Activated naive CD4-positive, alpha-beta T cell treated with anti-CD3 and anti-CD28 coated beads for 36 hours (primary cell): ENCODE measurements at regions not wholly inside any gene's neighbourhood (a gene's known extent, or its start where the extent isn't known, plus 50 kb on each side); places are given as distances from the start of the nearest gene placed in this dataset.

Source experiments
- CTCF ChIA-PET: fragments of 350-600 bp; sonication (Branson Sonifier 250); formaldehyde crosslinking; loops from one replicate; lab custom pipeline; 2021; ENCODE audit warnings: antibody characterized with exemption; lab: Charles Lee
- DNase-seq: peaks from one replicate; pipeline ENCODE4 v3.0.0-alpha.2; 2020
- H3K27ac Mint-ChIP-seq: one replicate; pipeline ENCODE4 v1.8.0; 2021; ENCODE audit warnings: mild to moderate bottlenecking, mixed read lengths
- H3K27me3 Mint-ChIP-seq: one replicate; pipeline ENCODE4 v1.8.0; 2021; ENCODE audit warnings: low read depth, mixed read lengths
- H3K36me3 Mint-ChIP-seq: one replicate; pipeline ENCODE4 v1.8.0; 2021; ENCODE audit warnings: low read depth, mixed read lengths
- H3K4me1 Mint-ChIP-seq: one replicate; pipeline ENCODE4 v1.8.0; 2021; ENCODE audit warnings: low read depth, mixed read lengths
- H3K4me3 Mint-ChIP-seq: one replicate; pipeline ENCODE4 v1.8.0; 2021; ENCODE audit warnings: mild to moderate bottlenecking, moderate library complexity, mixed read lengths
- H3K9me3 Mint-ChIP-seq: one replicate; pipeline ENCODE4 v1.8.0; 2021; ENCODE audit warnings: mixed read lengths
- intact Hi-C: fragments of 100-400 bp; cut with micrococcal nuclease; formaldehyde crosslinking; loops from one replicate; pipeline ENCODE4 v1.15.1; 2023

DNA sequence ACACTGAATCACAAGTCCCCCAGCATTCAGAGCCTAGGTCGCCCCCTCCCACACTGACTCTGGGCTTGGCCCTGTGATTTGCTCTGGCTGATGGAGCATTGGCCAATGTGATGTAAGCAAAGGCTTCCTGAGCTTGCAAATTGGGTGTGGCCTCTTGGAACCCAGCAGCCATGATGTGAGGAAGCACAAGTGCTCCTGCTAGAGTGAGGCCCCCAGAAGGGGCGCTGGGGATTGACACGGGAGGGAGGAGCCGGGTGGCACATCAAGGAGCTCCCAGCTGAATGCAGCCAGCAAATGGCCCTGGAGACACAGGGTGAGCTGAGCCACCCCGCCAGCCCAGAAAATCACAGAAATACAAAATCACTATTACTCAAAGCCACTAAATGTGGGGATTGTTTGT, 308.5 kb downstream of the C16orf95 start:
- DNase-seq = no peak
- Mint-ChIP-seq H3K27me3 (no peaks in the 10 kb centered on the region), H3K36me3 (no peaks in the 10 kb centered on the region), H3K4me3 (no peak overlapping the region), H3K9me3 (peaks cover 2% of the 10 kb centered on the region), H3K27ac (no peak overlapping the region), H3K4me1 (no peaks in the 10 kb centered on the region)
- CTCF ChIA-PET = no interaction called here
- intact Hi-C loops = no loop called here

DNA sequence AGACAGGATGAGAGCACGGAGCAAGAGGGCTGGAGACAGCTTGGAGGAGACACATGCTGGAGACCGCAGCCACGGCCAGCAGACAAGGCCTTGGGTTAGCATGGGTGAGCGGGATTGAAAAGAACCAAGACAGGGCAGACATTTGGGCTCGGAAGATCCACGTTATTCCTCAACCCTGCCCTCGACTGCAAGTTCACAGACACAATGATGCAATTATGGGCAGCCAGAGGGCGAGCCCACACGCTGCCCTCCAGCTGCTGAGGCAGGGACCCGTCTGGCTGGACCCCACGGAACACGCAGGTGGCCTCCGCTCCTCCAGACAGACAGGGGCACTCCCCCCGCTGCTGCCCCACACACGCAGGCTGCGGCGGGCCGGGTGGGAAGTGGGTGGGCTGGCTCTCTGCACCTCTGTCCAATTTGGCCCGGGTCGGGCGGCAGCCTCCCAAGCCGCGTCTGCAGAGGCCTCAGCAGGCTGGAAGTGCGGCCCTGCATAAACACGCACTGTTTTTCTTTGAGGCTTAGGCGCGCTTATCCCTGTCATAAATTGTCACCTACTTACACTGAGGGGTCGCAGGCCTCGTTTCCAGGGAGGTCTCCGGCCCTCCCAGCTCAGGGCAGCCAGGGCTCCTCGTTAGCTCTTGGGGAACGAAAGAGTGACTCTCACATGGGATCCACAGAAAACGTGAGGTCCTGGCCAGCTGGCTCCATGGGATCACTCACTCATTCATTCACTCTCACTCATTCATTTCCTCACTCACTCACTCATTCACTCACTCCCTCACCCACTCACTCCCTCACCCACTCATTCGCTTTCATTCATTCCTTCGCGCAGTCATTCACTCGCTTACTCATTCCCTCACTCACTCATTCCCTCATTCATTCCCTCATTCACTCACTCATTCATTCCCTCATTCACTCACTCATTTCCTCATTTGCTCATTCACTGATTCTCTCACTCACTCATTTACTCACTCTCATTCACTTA, 303.9 kb downstream of the C16orf95 start:
- Mint-ChIP-seq H3K4me1 (no peaks in the 10 kb centered on the region), H3K27ac (no peak overlapping the region), H3K27me3 (peaks cover 19% of the 10 kb centered on the region), H3K36me3 (no peaks in the 10 kb centered on the region), H3K9me3 (no peaks in the 10 kb centered on the region), H3K4me3 (no peak overlapping the region)
- intact Hi-C loops = no loop called here
- DNase-seq = no peak
- CTCF ChIA-PET = no interaction called here

DNA sequence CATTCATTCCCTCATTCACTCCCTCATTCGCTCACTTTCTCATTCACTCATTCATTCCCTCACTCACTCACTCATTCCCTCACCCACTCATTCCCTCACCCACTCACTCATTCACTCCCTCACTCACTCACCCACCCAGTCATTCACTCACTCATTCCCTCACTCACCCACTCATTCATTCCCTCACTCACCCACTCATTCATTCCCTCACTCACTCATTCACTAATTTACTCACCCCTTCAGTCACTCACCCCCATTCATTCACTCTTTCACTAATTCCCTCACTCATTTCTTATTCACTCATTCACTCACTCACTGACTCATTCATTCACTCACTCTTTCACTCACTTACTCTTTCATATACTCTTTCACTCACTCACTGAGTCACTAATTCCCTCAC, 303.1 kb downstream of the C16orf95 start:
- CTCF ChIA-PET = no interaction called here
- no peak overlapping the region for H3K27ac Mint-ChIP-seq
- no peaks in the 10 kb centered on the region for H3K4me1 Mint-ChIP-seq
- DNase-seq = no peak
- no peaks in the 10 kb centered on the region for H3K36me3 Mint-ChIP-seq
- H3K4me3 Mint-ChIP-seq = no peak overlapping the region
- intact Hi-C loops = no loop called here
- H3K27me3 Mint-ChIP-seq = peaks cover 23% of the 10 kb centered on the region
- no peaks in the 10 kb centered on the region for H3K9me3 Mint-ChIP-seq

DNA sequence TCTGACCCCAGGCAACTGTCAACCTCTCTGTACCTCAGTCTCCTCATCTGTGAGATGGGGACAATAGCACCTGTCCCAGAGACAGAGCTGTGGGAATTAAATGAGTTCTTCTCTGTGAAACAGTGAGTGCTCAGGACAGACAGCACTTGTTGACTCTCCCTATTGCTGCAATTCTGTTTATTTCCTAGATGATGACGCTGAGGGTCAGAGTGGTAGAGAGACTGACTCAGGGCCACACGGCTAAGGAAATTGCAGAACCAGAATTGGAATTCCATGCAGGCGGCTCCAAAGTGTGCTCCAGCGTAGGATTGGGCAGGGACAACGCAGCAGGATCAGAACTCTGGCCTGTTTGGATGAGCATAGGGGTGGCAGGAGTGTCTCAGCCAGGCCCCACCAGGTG, 302.2 kb downstream of the C16orf95 start:
- CTCF ChIA-PET = no interaction called here
- no peak overlapping the region for H3K27ac Mint-ChIP-seq
- H3K27me3 Mint-ChIP-seq = peaks cover 23% of the 10 kb centered on the region
- H3K4me3 Mint-ChIP-seq = no peak overlapping the region
- intact Hi-C loops = no loop called here
- H3K36me3 Mint-ChIP-seq = no peaks in the 10 kb centered on the region
- no peaks in the 10 kb centered on the region for H3K4me1 Mint-ChIP-seq
- H3K9me3 Mint-ChIP-seq = no peaks in the 10 kb centered on the region
- DNase-seq = no peak

DNA sequence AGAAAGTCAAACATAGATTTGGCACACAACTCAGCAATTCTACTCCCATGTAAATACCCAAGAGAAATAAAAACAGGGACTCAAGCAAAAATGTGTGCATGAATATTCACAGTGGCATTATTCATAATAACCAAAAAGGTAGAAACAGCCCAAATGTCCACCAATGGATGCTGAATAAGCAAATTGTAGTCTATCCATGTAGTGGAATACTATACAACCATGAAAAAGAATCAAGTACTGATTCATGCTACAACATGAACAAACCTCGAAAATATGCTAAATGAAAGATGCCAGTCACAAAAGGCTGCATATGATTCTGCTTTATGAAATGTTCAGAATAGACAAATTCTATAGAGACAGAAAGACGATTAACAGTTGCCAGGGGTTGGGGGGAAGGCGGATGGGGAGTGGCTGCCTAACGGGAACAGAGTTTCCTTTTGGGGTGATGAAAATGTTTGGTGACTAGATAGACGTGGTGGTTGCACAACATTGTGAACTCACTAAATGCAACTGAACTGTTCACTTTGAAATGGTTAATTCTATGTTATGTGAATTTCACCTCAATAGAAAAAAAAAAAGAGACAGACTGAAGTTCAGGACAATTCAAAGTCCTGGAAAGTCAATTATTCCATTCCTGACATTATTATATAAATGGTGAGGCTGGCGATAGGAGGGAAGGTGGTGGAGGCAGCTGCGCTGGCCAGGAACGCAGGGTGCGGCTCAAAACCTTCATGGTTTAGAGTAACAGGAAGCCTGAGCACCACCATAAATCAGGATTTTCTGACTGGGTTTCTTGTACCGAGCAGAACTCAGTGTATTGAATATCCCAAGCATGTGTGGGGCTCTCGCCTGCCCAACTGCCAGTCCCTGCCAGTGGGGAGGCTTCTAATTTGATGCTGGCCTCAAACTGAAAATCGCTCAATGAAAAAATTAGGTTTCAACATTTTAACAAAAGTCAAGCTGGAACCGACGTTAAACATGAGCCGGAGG, 300.9 kb downstream of the C16orf95 start:
- Mint-ChIP-seq H3K4me1 (no peaks in the 10 kb centered on the region), H3K27ac (no peak overlapping the region), H3K36me3 (no peaks in the 10 kb centered on the region), H3K4me3 (no peak overlapping the region), H3K27me3 (peaks cover 32% of the 10 kb centered on the region), H3K9me3 (no peaks in the 10 kb centered on the region)
- intact Hi-C loops = no loop called here
- CTCF ChIA-PET = no interaction called here
- DNase-seq = no peak

DNA sequence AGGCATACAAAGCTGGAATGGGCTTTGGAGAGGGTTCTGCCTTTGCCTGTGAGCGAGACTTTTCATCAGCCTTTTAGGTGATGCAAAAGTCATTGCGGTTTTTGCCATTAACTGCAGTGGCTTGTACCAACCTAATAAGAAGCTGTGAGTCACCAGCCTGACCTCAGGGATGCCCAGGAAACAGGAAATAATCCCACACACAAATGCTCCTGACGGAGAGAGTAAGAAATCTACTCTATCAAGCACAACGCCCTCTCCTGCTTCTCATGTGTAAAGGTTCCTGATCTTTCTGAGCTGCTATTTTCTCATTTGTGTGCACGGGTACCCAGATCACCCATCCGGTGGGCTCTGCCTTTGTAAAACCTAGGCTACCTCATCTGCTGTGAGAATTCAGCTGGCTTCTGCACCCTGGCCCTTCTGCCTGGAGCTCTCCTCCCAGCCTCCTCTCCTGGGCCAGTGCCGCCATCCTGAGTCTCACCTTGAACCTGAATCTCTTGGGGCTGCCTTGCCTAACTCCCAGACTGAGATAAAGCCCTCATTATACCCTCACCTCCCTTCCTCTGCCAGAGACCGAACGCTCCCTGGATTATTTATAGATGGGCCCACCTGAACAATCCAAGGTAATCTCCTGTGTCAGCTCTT, 299.7 kb downstream of the C16orf95 start:
- Mint-ChIP-seq H3K9me3 (no peaks in the 10 kb centered on the region), H3K4me1 (no peaks in the 10 kb centered on the region)
- DNase-seq = no peak

DNA sequence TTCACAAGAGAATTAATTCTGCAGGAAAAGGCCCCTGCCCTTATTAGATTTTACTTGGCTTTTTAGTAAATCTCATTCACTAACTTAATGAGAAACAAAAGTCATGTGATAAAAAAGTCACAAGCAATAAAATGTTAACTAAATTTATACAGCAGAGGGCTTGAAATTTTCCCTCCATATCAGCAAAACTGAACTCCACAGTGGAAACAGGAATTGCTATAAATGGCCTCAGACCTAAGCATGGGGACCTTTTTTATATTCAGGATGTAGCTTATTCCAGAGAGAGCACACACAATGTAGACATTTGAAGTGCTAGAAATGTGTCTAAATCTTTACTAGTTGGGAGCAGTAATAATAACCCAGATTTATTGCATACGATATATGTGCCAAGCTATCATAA, 291.5 kb downstream of the C16orf95 start:
- intact Hi-C loops = no loop called here
- no peak for DNase-seq
- Mint-ChIP-seq H3K36me3 (no peaks in the 10 kb centered on the region), H3K27me3 (peaks cover 5% of the 10 kb centered on the region), H3K27ac (no peak overlapping the region), H3K9me3 (peaks cover 4% of the 10 kb centered on the region), H3K4me3 (no peak overlapping the region), H3K4me1 (no peaks in the 10 kb centered on the region)
- CTCF ChIA-PET = no interaction called here

More for the DNA sequence above, 299.7 kb downstream of the C16orf95 start:
- no peaks in the 10 kb centered on the region for H3K36me3 Mint-ChIP-seq
- H3K4me3 Mint-ChIP-seq = no peak overlapping the region
- CTCF ChIA-PET = no interaction called here
- no peak overlapping the region for H3K27ac Mint-ChIP-seq
- intact Hi-C loops = no loop called here
- H3K27me3 Mint-ChIP-seq = peaks cover 32% of the 10 kb centered on the region

DNA sequence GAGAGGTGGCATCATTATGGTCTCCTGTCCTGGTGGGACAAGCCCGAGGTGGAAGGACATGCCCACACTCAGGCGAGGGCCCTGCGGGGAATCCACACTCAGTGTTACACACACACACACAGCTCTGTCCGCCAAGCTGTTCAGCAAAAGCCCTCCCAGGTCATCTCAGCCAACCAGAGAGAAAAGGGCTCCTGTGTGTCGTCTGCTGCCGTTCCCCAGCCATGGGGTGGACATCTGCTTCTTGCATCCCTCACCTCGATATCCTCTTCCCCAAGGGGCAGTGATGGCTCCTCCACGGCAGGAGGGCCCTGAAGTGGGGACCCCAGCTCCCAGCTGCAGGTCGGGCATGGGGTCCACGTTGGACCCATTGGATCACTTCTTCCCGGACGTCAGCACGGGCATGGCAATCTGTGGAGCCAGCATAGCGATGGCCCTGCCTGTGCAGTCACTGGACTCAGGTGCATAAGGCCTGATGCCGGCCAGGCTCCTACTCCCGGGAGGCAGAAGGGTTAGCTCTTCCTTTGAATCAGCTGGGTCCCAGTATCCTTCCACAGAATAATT, 290.1 kb downstream of the C16orf95 start:
- Mint-ChIP-seq H3K27me3 (no peaks in the 10 kb centered on the region), H3K4me3 (no peak overlapping the region), H3K4me1 (no peaks in the 10 kb centered on the region), H3K9me3 (peaks cover 4% of the 10 kb centered on the region), H3K36me3 (no peaks in the 10 kb centered on the region), H3K27ac (no peak overlapping the region)
- CTCF ChIA-PET = no interaction called here
- DNase-seq = no peak
- intact Hi-C loops = no loop called here

DNA sequence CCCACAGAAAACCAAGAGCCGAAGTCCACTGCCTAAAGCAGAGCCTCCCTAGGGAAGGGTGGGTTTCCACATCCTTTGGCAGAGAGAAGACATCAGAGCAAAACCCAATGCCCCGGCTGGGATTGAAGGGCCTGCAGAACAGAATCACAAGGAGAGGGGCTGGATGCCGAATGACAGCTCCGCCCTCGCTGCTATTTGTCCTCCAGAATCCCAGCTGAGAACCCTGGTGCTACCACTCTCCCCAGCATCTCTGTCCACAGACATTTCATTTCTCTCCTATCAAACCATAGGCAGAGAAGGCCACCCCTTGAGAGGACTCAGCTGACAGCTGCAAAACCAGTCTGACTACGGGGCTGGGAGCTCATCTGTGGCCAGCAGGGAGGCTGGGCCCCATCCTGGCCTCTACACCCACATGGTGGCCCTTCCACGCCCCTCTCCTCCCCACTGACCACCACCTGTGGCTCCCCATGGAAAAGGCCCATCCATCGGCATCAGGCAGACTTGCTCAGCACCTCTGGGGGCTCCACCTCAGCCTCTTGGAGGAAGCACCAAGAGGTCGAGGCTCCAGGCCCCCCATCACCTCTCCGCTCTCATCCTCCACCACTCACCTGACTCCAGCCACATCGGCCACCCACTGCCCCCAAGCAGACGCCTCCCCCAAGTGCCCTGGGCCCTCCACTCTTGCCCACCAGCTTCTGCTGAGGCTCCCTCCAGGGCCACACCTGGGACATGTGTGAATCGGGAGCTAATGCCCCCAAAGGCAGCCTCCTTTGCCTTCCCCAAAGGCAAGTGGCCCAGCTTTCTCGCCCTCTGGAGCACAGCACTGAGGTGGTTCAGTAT, 288.5 kb downstream of the C16orf95 start:
- no peak for DNase-seq
- H3K27ac Mint-ChIP-seq = no peak overlapping the region
- no peaks in the 10 kb centered on the region for H3K4me1 Mint-ChIP-seq
- no peak overlapping the region for H3K4me3 Mint-ChIP-seq
- CTCF ChIA-PET = no interaction called here
- no peaks in the 10 kb centered on the region for H3K36me3 Mint-ChIP-seq
- intact Hi-C loops = no loop called here
- H3K9me3 Mint-ChIP-seq = peaks cover 4% of the 10 kb centered on the region
- H3K27me3 Mint-ChIP-seq = no peaks in the 10 kb centered on the region

DNA sequence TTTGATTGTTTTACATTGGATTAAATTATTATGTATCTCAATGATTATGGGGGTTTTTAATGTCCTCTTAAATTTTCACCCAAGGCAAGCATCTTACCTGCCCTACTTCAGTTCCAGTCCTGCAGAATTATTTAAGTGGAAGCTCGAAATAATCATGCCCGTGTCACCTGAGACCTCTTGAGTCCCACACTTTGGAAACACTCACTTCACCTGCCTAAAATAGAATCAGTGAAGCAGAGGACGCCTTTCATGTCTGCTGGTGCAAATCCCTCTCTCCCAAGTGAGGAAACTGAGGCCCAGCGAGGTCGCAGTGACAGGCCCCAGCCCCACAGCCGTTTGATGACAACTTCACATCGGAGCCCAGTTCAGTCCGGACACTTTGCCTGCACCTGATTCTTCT, 284.6 kb downstream of the C16orf95 start:
- peaks cover 4% of the 10 kb centered on the region for H3K9me3 Mint-ChIP-seq
- no peaks in the 10 kb centered on the region for H3K4me1 Mint-ChIP-seq
- H3K27ac Mint-ChIP-seq = no peak overlapping the region
- CTCF ChIA-PET = no interaction called here
- intact Hi-C loops = no loop called here
- no peaks in the 10 kb centered on the region for H3K27me3 Mint-ChIP-seq
- no peak overlapping the region for H3K4me3 Mint-ChIP-seq
- no peaks in the 10 kb centered on the region for H3K36me3 Mint-ChIP-seq
- no peak for DNase-seq

DNA sequence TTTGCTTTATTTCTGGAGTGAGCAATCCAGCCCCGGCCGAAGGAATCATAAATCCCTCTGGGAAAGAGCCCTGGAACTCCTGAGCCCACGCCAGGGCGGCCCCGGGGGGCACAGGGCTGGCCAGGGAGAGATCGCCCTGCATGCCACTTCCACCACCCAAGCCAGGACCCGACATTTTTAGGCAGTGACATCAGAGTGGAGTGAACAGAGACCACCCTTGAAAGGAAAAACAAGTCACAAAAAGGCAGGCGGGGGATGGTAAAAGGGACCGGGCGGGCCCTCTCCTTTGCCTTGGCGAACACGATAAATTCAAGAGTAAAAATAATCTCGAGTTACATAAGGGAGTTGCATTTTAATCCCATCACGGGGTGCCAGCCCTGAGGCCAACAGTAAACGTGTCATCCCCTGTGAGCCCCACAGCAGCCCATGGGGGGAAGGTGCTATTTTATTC, 284.1 kb downstream of the C16orf95 start:
- CTCF ChIA-PET = no interaction called here
- intact Hi-C loops = no loop called here
- Mint-ChIP-seq H3K27me3 (no peaks in the 10 kb centered on the region), H3K4me1 (no peaks in the 10 kb centered on the region), H3K4me3 (no peak overlapping the region), H3K9me3 (peaks cover 4% of the 10 kb centered on the region), H3K27ac (no peak overlapping the region), H3K36me3 (no peaks in the 10 kb centered on the region)
- no peak for DNase-seq
